Stomach (tissue), 8 donors: ENCODE measurements at regions not wholly inside any gene's neighbourhood (a gene's known extent, or its start where the extent isn't known, plus 50 kb on each side); places are given as distances from the start of the nearest gene placed in this dataset.

Source experiments
- DNase-seq, 2 donors: peaks; one replicate each; pipeline versions ENCODE4 v3.0.0 to v3.0.0-alpha.2; 2013 to 2019
- H3K27ac ChIP-seq, 5 donors: fragments of 200-600 bp in 4 of 5; sonication (generic) in 4 of 5; one replicate each; pipeline ENCODE4 v1.5.1; 2013 to 2019; ENCODE audit warnings: mild to moderate bottlenecking in 1 of 5, moderate library complexity in 1 of 5
- H3K27me3 ChIP-seq, 3 donors: fragments of 200-600 bp; sonication (generic); one replicate each; pipeline ENCODE4 v1.5.1; 2017 to 2019; ENCODE audit warnings: mixed run types in 1 of 3
- H3K36me3 ChIP-seq, 4 donors: fragments of 200-600 bp; sonication (generic); 1 replicate in 3 of 4; 2 replicates in 1 of 4; pipeline ENCODE4 v1.5.1; 2016 to 2019
- H3K4me1 ChIP-seq, 4 donors: fragments of 200-600 bp; sonication (generic); one replicate each; pipeline ENCODE4 v1.5.1; 2016 to 2019
- H3K4me3 ChIP-seq, 4 donors: fragments of 200-600 bp; sonication (generic) in 3 of 4; one replicate each; pipeline ENCODE4 v1.5.1; 2016 to 2019; ENCODE audit warnings: mild to moderate bottlenecking in 1 of 4
- H3K9me3 ChIP-seq, 4 donors: fragments of 200-600 bp; sonication (generic); one replicate each; pipeline ENCODE4 v1.5.1; 2016 to 2019
- EP300 ChIP-seq: sonication (generic); formaldehyde crosslinking; IDR thresholded peaks from one replicate; pipeline ENCODE4 v1.6.1; 2017; ENCODE audit warnings: antibody characterized with exemption
- POLR2A ChIP-seq, 4 donors: fragments of 450-650 bp; IDR thresholded peaks; one replicate each; pipeline ENCODE4 v1.6.1; 2016; ENCODE audit warnings: antibody characterized with exemption in 4 of 4, control low read depth in 2 of 4, mild to moderate bottlenecking in 1 of 4, moderate library complexity in 1 of 4
- POLR2AphosphoS5 ChIP-seq, 3 donors: sonication (generic); formaldehyde crosslinking; IDR thresholded peaks; one replicate each; pipeline ENCODE4 v1.6.1; 2016; ENCODE audit warnings: antibody characterized with exemption in 3 of 3
- WGBS, 5 donors: extraction: QIAGEN DNeasy Blood & Tissue Kit in 3 of 5; methylation state at CpG; one replicate each; pipeline versions ENCODE4 v1.1.5 to v1.1.7; 2013 to 2018; 5-methylcytosine and 5-hydroxymethylcytosine counted together
- intact Hi-C: fragments of 100-400 bp; cut with DNase I; formaldehyde crosslinking; loops from one replicate; pipeline ENCODE4 v1.15.1; 2023; ENCODE audit warnings: low total_unique reads
- small RNA-seq, 4 donors: library from RNA; depleted of rRNA; stranded (forward); fragments of <200 nt; gene quantifications; one replicate each; pipeline ENCODE3, GENCODE V24; 2016
- TF ChIP-seq, protein P1 (sequence below), 7 experiments: fragments of 450-650 bp in 4 of 7; fragments of 200-600 bp in 3 of 7; sonication (generic) in 3 of 7; IDR thresholded peaks; one replicate each; pipeline ENCODE4 v1.5.1; 2016 to 2019; ENCODE audit warnings: antibody characterized with exemption in 7 of 7, control low read depth in 2 of 7, mild to moderate bottlenecking in 1 of 7
- donor health status: healthy with polysubstance abuse.
- donor health status: Bipolar disorder and iron deficiency.
- donor health status: healthy.

GRCh38 chr1:193308438-193308837 lies 122.0 kb upstream of the B3GALT2 start:
- no peak overlapping the region for H3K27ac ChIP-seq
- H3K4me3 ChIP-seq: no peak overlapping the region
- H3K27me3 ChIP-seq: no peaks in the 10 kb centered on the region
- intact Hi-C loops: no loop called here
- H3K9me3 ChIP-seq: no peaks in the 10 kb centered on the region
- no peak for DNase-seq
- 78 to 86% (median 81%) methylated on average over 1 of the region's 1 CpG for WGBS, 5 donors
- no peaks in the 10 kb centered on the region for H3K4me1 ChIP-seq
- no peaks in the 10 kb centered on the region for H3K36me3 ChIP-seq
- TF ChIP-seq POLR2AphosphoS5 (IDR thresholded peaks at IDR 0.05) (no peak), POLR2A (IDR thresholded peaks at IDR 0.05) (no peak), EP300 (no peak)
- TF ChIP-seq, protein P1, sequence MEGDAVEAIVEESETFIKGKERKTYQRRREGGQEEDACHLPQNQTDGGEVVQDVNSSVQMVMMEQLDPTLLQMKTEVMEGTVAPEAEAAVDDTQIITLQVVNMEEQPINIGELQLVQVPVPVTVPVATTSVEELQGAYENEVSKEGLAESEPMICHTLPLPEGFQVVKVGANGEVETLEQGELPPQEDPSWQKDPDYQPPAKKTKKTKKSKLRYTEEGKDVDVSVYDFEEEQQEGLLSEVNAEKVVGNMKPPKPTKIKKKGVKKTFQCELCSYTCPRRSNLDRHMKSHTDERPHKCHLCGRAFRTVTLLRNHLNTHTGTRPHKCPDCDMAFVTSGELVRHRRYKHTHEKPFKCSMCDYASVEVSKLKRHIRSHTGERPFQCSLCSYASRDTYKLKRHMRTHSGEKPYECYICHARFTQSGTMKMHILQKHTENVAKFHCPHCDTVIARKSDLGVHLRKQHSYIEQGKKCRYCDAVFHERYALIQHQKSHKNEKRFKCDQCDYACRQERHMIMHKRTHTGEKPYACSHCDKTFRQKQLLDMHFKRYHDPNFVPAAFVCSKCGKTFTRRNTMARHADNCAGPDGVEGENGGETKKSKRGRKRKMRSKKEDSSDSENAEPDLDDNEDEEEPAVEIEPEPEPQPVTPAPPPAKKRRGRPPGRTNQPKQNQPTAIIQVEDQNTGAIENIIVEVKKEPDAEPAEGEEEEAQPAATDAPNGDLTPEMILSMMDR (IDR thresholded peaks at IDR 0.05): no peak

- WGBS, 5 donors: 72 to 97% (median 80%) methylated on average over 2 of the region's 2 CpGs
- intact Hi-C loops: no loop called here
These were observed 120.0 kb upstream of the B3GALT2 start for GRCh38 chr1:193306430-193306829.

More at GRCh38 chr1:193306430-193306829, 120.0 kb upstream of the B3GALT2 start:
- no peak overlapping the region for H3K27ac ChIP-seq
- DNase-seq: no peak
- no peaks in the 10 kb centered on the region for H3K36me3 ChIP-seq
- H3K4me3 ChIP-seq: no peak overlapping the region
- H3K27me3 ChIP-seq: no peaks in the 10 kb centered on the region
- no peaks in the 10 kb centered on the region for H3K4me1 ChIP-seq
- TF ChIP-seq POLR2AphosphoS5 (IDR thresholded peaks at IDR 0.05) (no peak), POLR2A (IDR thresholded peaks at IDR 0.05) (no peak), EP300 (no peak)
- TF ChIP-seq, protein P1 (IDR thresholded peaks at IDR 0.05): no peak
- H3K9me3 ChIP-seq: no peaks in the 10 kb centered on the region

Small RNA genes lying in the stretch of these regions (small RNA-seq; reads per million reads assigned to genes)
- 0 reads per million in 4 donors for gene RNU6-983P
